Pancreas (tissue), 10 donors: ENCODE measurements at regions not wholly inside any gene's neighbourhood (a gene's known extent, or its start where the extent isn't known, plus 50 kb on each side); places are given as distances from the start of the nearest gene placed in this dataset.

Experiments used
- ATAC-seq, 4 donors: fragments of 200-7000 bp; cut with Tn5 transposase; one replicate each; pipeline versions ENCODE4 v1.8.0 to v1.9.1; 2020; ENCODE audit warnings: mild to moderate bottlenecking in 4 of 4, moderate library complexity in 4 of 4
- DNase-seq, 6 donors: peaks; one replicate each; pipeline ENCODE4 v3.0.0-alpha.2; 2020
- FAIRE-seq: peaks from 2 replicates; lab custom pipeline; 2012; peaks lifted over from hg19 to GRCh38; lab: Jason Lieb, UNC
- H3K27ac ChIP-seq, 4 donors: fragments of 200-600 bp; sonication (generic); 1 replicate in 3 of 4; 2 replicates in 1 of 4; pipeline versions ENCODE4 v1.5.0 to v1.8.0; 2020
- H3K27me3 ChIP-seq, 4 donors: fragments of 200-600 bp; one replicate each; pipeline ENCODE4 v1.8.0; 2021
- H3K36me3 ChIP-seq, 3 donors: fragments of 200-600 bp; sonication (generic) in 1 of 3; one replicate each; pipeline versions ENCODE4 v1.5.0 to v1.8.0; 2020 to 2021
- H3K4me1 ChIP-seq, 3 donors: fragments of 200-600 bp; one replicate each; pipeline ENCODE4 v1.8.0; 2021
- H3K4me3 ChIP-seq, 4 donors: fragments of 200-600 bp; sonication (generic) in 2 of 4; one replicate each; pipeline versions ENCODE4 v1.5.0 to v1.8.0; 2020 to 2021
- H3K9me3 ChIP-seq, 4 donors: fragments of 200-600 bp; one replicate each; pipeline ENCODE4 v1.8.0; 2021
- WGBS, 2 donors: extraction: QIAGEN DNeasy Blood & Tissue Kit; methylation state at CpG; one replicate each; pipeline ENCODE4 v1.1.7; 2013; 5-methylcytosine and 5-hydroxymethylcytosine counted together
- intact Hi-C, 3 donors: fragments of 100-400 bp; cut with DNase I; formaldehyde crosslinking; loops; one replicate each; pipeline versions ENCODE4 v1.11.1 to v1.14.2; 2022
- TF ChIP-seq, protein P1 (sequence below), 4 donors: fragments of 200-600 bp; sonication (generic) in 3 of 4; IDR thresholded peaks; one replicate each; pipeline versions ENCODE4 v1.5.0 to v1.8.0; 2021; ENCODE audit warnings: antibody characterized with exemption in 4 of 4
- donor health status: healthy with polysubstance abuse.
- donor health status: DM: no; HTN: no; CAD: no; lungs with moderate emphysema.
- donor health status: DM: no; HTN: no; CAD: no.
- donor health status: control.
- donor health status: control.
- donor health status: Bipolar disorder and iron deficiency.
- donor health status: DM: yes; HTN: yes; CAD: no.
- donor health status: DM: no; HTN: no; CAD: no.
- donor health status: DM: no; HTN: no; CAD: no.
- donor health status: DM: yes; HTN: yes; CAD: no.

DNA sequence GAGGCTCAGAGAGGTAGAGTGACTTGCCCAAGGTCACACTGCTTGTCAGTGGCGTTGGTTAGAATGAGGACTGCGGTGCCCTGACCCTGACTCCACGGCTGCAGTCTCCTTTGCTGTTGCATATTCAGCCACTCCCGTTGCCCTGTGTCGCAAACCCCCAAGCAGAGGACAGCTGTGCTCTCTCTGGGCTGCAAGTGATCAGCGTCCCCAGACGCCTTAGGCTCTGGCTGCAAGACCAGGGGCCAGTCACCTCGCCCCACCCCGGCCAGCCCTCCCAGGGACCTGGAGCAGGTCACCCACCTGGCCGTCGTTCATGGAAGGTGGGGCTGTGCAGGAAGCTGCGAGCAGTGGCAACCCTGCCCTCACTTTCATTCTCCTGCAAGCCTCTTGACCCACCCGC is 51.7 kb upstream of the NANOS1 start:
- no peak for DNase-seq
- H3K36me3 ChIP-seq = no peaks in the 10 kb centered on the region
- 54 to 62% methylated on average over 13 of the region's 13 CpGs for WGBS, 2 donors
- H3K4me1 ChIP-seq = no peaks in the 10 kb centered on the region
- H3K4me3 ChIP-seq = no peak overlapping the region
- no peak for ATAC-seq
- no peak overlapping the region for H3K27ac ChIP-seq
- no peaks in the 10 kb centered on the region for H3K27me3 ChIP-seq
- no peaks in the 10 kb centered on the region for H3K9me3 ChIP-seq
- FAIRE-seq = no peak
- TF ChIP-seq, protein P1, sequence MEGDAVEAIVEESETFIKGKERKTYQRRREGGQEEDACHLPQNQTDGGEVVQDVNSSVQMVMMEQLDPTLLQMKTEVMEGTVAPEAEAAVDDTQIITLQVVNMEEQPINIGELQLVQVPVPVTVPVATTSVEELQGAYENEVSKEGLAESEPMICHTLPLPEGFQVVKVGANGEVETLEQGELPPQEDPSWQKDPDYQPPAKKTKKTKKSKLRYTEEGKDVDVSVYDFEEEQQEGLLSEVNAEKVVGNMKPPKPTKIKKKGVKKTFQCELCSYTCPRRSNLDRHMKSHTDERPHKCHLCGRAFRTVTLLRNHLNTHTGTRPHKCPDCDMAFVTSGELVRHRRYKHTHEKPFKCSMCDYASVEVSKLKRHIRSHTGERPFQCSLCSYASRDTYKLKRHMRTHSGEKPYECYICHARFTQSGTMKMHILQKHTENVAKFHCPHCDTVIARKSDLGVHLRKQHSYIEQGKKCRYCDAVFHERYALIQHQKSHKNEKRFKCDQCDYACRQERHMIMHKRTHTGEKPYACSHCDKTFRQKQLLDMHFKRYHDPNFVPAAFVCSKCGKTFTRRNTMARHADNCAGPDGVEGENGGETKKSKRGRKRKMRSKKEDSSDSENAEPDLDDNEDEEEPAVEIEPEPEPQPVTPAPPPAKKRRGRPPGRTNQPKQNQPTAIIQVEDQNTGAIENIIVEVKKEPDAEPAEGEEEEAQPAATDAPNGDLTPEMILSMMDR (IDR thresholded peaks at IDR 0.05) = no peak
- intact Hi-C loops = no loop called here

DNA sequence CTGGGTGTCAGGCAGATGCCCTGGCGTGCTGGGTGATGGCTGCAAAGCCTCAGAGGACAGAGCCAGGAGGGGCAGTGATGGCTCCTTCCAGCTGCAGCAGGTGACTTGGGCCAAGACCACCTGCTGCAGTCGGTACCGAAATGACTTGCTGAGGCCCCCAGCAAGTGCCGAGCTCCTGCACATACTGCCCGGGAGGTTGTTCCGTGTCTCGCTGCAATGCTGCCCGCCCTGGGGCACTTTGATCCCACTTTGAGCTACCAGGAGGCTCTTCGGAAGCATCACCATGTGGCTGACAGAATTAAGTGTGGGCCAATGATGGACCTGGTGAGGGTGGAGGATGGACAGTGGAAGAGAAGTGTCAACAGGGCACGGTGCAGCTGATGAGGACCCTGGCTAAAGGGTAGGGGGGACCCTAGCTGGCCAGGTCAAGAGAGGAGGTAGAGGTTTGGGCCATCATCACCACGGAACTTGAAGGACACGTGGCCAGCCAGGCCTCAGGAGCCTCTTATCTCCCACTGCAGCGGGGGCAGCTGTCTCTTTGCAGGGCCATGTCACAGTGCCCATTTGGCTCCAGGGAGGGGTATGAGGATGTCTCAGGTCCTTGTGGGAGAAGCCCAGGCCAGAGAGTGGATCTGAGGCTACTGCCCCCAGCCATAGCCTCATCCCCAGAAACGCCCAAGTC is 51.1 kb upstream of the NANOS1 start:
- Histone ChIP-seq H3K27ac (no peak overlapping the region), H3K27me3 (no peaks in the 10 kb centered on the region), H3K36me3 (no peaks in the 10 kb centered on the region), H3K9me3 (no peaks in the 10 kb centered on the region), H3K4me1 (no peaks in the 10 kb centered on the region), H3K4me3 (no peak overlapping the region)
- TF ChIP-seq, protein P1 (IDR thresholded peaks at IDR 0.05) = no peak
- intact Hi-C loops = no loop called here
- WGBS, 2 donors = 72 to 80% methylated on average over 14 of the region's 14 CpGs
- FAIRE-seq (no peak), DNase-seq (no peak), ATAC-seq (no peak)

DNA sequence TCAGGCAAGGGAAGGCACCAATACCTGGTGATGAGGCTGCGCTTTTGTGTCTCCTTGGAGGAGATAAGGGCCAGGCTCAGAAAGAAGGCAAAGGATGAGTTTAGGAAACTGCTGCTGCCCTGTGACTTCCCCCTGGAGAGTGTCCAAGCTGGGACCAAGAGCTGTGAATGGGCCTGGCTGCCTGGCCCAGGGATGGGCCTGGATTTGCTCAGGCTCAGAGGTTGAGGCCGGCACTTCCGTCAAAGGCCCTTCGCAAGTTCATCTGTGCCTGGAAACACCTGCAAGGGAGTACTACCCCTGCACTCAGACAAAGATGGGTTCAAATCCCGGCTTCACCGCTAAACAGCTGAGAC is 50.5 kb upstream of the NANOS1 start:
- FAIRE-seq = no peak

DNA sequence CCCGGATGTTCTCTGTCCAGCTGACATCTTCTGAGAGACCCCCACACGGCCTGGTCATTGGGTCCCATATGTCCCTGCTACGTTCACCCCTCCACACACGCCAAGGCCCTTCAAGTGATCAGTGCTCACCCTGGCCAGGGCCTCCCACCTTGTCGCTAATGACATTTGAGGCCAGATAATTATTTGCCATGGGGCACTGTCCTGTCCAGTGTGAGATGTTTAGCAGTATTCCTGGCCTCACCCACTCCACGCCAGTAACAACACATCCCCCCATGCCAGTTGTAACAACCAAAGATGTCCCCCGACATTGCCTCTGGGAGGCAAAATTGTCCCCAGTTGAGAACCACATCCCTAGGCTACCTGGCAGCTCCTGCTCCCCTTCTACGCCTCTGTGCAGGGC is 49.9 kb upstream of the NANOS1 start:
- H3K27me3 ChIP-seq = no peaks in the 10 kb centered on the region
- intact Hi-C loops = no loop called here
- TF ChIP-seq, protein P1 (IDR thresholded peaks at IDR 0.05) = no peak
- WGBS, 2 donors = 83 to 94% methylated on average over 8 of the region's 8 CpGs
- no peak overlapping the region for H3K27ac ChIP-seq
- DNase-seq (no peak), ATAC-seq (no peak), FAIRE-seq (no peak)
- H3K36me3 ChIP-seq = no peaks in the 10 kb centered on the region
- no peaks in the 10 kb centered on the region for H3K9me3 ChIP-seq
- H3K4me1 ChIP-seq = no peaks in the 10 kb centered on the region
- H3K4me3 ChIP-seq = no peak overlapping the region

More for the DNA sequence above, 50.5 kb upstream of the NANOS1 start:
- no peak overlapping the region for H3K27ac ChIP-seq
- no peaks in the 10 kb centered on the region for H3K4me1 ChIP-seq
- H3K36me3 ChIP-seq = no peaks in the 10 kb centered on the region
- no peaks in the 10 kb centered on the region for H3K27me3 ChIP-seq
- DNase-seq (no peak), ATAC-seq (no peak)
- TF ChIP-seq, protein P1 (IDR thresholded peaks at IDR 0.05) = no peak
- no peak overlapping the region for H3K4me3 ChIP-seq
- 91 to 93% methylated on average over 6 of the region's 6 CpGs for WGBS, 2 donors
- H3K9me3 ChIP-seq = no peaks in the 10 kb centered on the region
- intact Hi-C loops = no loop called here
